ENCODE measurements at regions not wholly inside any gene's neighbourhood (a gene's known extent, or its start where the extent isn't known, plus 50 kb on each side); places are given as distances from the start of the nearest gene placed in this dataset.

- ChIA-PET POLR2A (no interaction called here), CTCF (no interaction called here)
These were observed 384.2 kb upstream of the MYT1L start for GRCh38 chr2:2715036-2715818.

DNA sequence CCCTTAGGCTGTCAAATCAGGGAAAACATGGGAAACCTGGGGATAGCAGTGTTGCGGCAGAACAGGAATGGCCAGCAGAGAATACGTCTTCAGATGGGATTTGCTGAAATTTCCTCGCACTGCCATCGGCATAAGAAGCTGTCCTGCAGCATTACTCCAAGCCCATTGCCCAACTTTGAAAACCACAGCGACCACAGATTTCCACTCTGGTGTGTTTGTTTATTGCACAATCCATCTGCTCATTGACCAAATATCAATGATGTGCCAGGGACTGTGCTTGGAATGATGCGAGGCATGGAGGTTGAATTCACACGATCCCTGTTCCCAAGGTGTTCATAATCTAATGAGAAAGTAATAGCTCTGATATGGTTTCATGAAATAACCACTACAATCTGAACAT lies 383.3 kb upstream of the MYT1L start:
- ChIA-PET POLR2A (no interaction called here), CTCF (no interaction called here)

DNA sequence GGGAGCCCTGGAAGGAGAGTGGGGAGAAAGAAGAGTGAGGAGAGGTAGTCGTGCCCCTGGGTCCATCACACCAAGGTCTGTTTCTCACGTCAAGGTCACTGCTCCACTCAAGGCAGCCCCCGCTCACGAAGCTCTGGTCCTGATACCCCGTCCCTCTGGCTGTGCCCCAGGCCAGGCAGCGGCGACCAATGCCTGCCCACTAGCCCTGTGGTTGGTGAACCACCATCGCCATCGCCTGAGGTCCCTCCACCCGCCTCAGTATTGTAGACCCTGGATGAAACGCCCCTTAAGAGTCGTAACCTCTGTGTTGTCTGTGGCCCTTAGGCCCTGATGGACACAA lies 378.3 kb upstream of the MYT1L start:
- ChIA-PET POLR2A (no interaction called here), CTCF (no interaction called here)

DNA sequence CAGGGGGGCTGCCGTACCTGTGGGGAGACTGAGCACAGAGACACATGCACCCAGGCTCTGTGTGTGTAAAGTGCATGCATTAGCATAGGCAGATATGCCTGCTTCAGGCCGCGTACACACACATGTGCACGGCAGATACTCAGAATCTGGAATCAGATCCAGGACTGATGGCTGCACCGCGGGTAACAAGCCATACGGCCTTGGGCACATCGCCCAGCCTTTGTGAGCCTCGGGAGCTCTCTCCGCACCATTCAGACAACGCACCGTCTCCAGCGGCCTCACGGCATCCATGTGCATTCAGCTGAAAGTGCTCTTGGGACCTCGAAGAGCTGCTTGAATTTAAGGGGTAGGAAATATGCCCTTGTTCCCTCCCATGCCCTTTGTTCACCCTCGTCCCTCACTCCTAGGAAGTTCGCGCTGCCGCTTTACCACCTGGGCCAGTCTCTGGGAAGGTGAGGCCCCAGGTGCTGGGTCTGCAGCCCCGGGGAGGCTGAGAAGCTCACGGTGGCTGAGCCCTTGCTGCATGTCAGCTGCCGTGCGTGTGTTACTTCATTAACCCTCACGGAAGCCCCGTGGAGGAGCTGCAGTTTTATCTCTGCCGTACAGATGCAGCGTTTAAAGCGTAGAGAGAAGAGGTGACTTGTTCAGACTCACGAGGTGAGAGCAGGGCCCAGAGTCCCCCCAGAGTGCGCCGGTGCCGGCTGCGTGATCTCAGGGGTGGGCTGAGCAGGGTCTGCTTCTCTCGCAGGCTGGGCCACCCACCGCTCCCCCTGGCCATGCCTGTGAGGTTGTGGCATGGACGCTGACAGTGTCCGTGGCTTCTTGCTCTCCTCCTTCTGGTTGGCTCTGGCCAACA lies 377.7 kb upstream of the MYT1L start:
- CTCF ChIA-PET, result no interaction called here
- POLR2A ChIA-PET, result no interaction called here

DNA sequence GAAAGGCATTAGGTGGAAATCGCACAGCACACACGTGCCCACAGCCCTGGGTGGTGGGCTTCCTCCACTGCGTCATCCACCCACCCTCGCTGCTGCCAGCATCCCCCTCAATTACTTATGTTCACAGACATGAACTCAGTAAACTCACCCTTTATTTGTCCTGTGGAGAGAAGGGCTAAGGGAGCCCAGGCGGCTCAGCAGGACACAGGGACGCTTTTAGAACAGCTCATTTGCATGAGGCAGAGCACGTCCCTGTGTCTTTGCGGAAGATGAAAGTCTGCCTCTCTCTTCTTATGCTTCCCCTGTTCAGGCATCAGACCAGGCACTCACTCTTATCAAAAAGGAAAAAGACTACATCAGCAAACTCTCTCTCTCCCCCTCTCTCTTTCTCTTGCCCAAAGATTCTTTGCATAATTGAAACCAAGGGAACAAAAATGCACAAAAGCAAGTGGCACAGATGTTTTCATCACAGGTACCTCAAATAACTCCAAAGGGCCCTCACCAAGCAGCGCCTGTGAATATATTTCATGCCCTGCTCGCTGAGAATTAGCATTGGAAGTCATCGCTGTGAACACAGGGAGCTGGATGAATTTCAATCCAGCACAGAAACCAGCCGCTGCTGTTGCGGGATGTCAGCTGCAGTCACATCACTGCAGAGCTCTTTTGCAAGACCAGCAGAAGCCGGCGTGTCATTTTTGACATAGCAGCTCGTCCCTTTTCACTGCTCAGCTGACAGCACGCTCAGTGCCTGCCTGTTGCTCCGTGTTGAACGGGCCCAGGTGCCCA lies 376.3 kb upstream of the MYT1L start:
- ChIA-PET CTCF (interaction anchor here (0.6 kb wide), 1 partner anchor 185 kb away, joined by 3 read pairs; no protein-coding TSS in a partner anchor), POLR2A (no interaction called here)

GRCh38 chr2:2706306-2706705 lies 375.2 kb upstream of the MYT1L start:
- POLR2A ChIA-PET, result no interaction called here

DNA sequence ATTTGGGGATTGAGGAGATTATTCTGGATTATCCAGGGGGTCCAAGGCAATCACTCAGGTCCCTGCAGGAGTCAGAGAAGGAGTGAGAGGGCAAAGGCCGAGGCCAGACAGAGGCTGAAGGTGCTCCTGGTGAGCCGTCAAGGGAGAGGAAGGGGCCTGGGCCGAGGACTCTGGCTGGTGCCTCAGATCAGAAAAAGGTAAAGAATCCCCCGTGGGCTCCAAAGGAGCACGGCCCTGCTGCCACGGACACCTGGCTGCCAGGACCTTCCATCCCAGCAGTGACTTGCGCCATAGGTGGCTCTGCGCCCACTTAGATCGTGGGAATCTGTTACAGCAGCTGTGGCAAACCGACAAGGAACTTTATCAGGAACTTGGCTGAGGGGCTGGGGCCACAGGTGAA lies 374.8 kb upstream of the MYT1L start:
- POLR2A ChIA-PET, result no interaction called here
- CTCF ChIA-PET, result no interaction called here

More at GRCh38 chr2:2706306-2706705, 375.2 kb upstream of the MYT1L start:
- CTCF ChIA-PET, result no interaction called here

GRCh38 chr2:2704428-2705090 lies 373.5 kb upstream of the MYT1L start:
- POLR2A ChIA-PET, result no interaction called here
- CTCF ChIA-PET, result no interaction called here

- ChIA-PET POLR2A (no interaction called here), CTCF (no interaction called here)
These were observed 372.8 kb upstream of the MYT1L start for GRCh38 chr2:2703762-2704427.

DNA sequence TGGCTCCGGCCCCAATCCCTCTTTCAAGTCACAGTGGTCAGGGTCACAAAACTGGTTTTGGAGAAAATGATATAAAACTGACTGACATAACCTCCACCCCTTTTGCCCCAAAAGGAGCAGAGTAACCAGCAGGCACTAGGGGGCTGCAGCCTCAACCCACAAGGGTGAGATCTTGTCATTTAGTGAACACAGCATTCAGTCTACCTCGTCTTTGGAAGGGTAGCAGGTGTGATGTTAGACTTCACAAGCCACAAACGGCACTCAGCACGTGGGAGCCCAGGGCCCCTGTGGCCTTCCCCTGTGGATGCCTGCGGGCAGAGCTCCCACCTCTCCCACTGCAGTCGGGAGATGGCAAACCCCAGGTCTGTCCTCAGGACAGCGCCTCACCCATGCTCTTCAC lies 372.1 kb upstream of the MYT1L start:
- ChIA-PET POLR2A (no interaction called here), CTCF (no interaction called here)

DNA sequence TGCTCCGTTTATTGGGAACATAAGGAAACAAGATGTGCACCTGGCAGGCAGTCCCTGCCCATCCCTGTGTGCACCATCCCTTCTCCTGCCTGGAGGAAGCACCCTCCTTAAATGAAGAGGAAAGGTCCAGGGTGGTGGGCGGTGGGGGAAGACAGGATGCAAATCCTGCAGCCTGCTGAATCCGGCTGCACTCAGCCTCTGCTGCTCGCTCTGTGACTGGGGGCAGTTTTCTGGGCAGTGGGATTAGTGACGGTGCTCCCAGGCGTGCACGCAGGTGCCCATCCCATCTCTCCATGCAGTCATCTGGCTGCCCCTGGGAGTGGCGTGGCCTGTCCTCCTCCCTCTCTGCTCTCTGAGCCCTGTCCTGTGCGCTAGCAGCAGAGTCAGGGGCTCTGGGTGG lies 371.3 kb upstream of the MYT1L start:
- ChIA-PET POLR2A (no interaction called here), CTCF (no interaction called here)

DNA sequence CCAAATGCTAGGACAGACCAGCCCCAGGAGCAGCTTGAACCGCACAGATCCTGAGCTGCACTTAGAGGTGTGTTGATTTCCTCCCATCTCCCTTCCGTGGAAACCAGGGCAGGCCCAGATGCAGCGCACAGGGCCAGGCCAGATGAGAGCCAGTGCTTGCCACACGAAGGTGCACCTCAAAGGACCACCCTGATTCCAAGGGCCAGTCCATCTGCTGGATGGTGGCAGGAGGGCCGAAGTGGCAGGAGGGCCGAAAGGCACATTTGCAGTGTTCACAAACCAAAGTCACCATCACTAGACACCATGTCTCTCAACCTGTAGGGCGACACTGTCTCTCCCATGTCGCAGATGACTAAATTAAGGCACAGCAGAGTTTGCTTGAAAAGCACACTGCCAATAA lies 370.7 kb upstream of the MYT1L start:
- CTCF ChIA-PET, result no interaction called here
- POLR2A ChIA-PET, result no interaction called here

GRCh38 chr2:2701176-2701781 lies 370.2 kb upstream of the MYT1L start:
- ChIA-PET CTCF (no interaction called here), POLR2A (no interaction called here)

GRCh38 chr2:2699121-2699505 lies 368.0 kb upstream of the MYT1L start:
- ChIA-PET CTCF (no interaction called here), POLR2A (no interaction called here)

DNA sequence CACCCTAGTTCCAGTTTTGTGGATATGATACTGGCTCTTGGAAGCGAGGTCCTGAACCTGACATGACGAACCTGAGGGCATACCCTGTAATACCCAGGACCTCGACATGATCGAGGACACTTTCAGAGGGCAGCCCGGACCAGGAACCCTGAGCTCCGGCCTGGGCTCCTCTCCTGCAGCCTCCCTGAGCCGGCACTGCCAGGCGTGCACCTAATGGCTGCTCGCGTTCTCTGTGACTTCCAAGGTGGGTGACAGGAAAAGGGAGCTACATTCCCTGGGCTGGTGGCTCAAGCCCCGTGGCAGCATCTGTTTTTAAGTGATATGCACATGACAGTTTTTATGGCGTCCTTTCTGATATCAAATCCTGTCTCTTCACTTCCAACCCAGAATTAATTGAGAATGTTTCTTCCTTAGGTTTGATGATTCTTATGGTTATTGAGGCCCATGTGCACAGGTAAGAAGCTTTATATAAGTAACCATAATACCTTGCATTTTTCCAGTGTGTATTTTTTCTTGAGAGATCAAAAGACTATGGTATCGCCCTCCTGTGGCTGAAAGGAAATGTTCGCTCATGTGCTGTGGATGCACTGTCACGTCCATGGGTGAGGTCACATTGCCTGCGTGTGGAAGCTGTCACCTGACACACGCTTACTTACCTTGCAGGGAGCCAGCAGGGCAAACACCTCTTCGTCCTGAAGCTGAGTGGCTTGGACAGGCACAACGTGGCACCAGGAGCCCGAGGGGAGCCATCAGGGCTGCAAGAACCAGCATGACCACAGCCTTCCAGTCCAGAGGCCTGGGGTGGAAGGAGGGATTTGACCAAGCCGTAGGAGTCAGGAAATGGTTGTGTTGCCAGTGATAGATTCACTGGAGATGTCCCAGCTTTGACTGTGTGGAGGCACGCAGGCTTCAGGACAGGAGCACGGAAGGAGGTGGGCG lies 367.4 kb upstream of the MYT1L start:
- ChIA-PET POLR2A (no interaction called here), CTCF (no interaction called here)

- POLR2A ChIA-PET, result no interaction called here
- CTCF ChIA-PET, result no interaction called here
These were observed 365.8 kb upstream of the MYT1L start for GRCh38 chr2:2696733-2697455.

GRCh38 chr2:2696325-2696724 lies 365.2 kb upstream of the MYT1L start:
- POLR2A ChIA-PET, result no interaction called here
- CTCF ChIA-PET, result no interaction called here

- POLR2A ChIA-PET, result no interaction called here
These were observed 363.7 kb upstream of the MYT1L start for GRCh38 chr2:2694746-2695145.

More at GRCh38 chr2:2694746-2695145, 363.7 kb upstream of the MYT1L start:
- CTCF ChIA-PET, result no interaction called here

Data from activated CD8-positive, alpha-beta memory T cell treated with anti-CD3 and anti-CD28 coated beads for 36 hours (primary cell).